Keratinocyte (primary cell): ENCODE measurements at regions not wholly inside any gene's neighbourhood (a gene's known extent, or its start where the extent isn't known, plus 50 kb on each side); places are given as distances from the start of the nearest gene placed in this dataset.

Experiments
- DNase-seq: peaks from one replicate; pipeline ENCODE4 v3.0.0-alpha.2; 2011; ENCODE audit warnings: low read depth, missing footprints, low spot score
- FAIRE-seq: peaks from 2 replicates; lab custom pipeline; 2011; peaks lifted over from hg19 to GRCh38; lab: Jason Lieb, UNC
- H2AFZ ChIP-seq: 2 replicates; pipeline ENCODE4 v1.6.0; 2012; ENCODE audit warnings: low read length, control low read depth, inconsistent platforms; ENCODE audit not compliant: control insufficient read depth
- H3K27ac ChIP-seq: 2 replicates; pipeline ENCODE4 v1.5.1; 2011; ENCODE audit warnings: low read length; ENCODE audit not compliant: control insufficient read depth, insufficient read depth
- H3K27me3 ChIP-seq: 3 replicates; pipeline ENCODE4 v1.6.0; 2011; ENCODE audit warnings: low read length; ENCODE audit not compliant: control insufficient read depth, insufficient read depth; ENCODE audit errors: extremely low read depth
- H3K36me3 ChIP-seq, 2 experiments: 2 replicates in 1 of 2; 3 replicates in 1 of 2; pipeline ENCODE4 v1.5.1; 2011; ENCODE audit warnings: low read length in 2 of 2, mild to moderate bottlenecking in 1 of 2; ENCODE audit not compliant: control insufficient read depth in 2 of 2, insufficient read depth in 2 of 2; ENCODE audit errors: extremely low read depth in 1 of 2
- H3K4me1 ChIP-seq: 3 replicates; pipeline ENCODE4 v1.5.1; 2011; ENCODE audit warnings: low read length; ENCODE audit not compliant: control insufficient read depth, insufficient read depth; ENCODE audit errors: extremely low read depth
- H3K4me2 ChIP-seq: 3 replicates; pipeline ENCODE4 v1.6.0; 2011; ENCODE audit warnings: low read depth, low read length; ENCODE audit not compliant: control insufficient read depth, insufficient read depth; ENCODE audit errors: extremely low read depth
- H3K4me3 ChIP-seq, 3 experiments: fragments of 200-600 bp in 1 of 3; sonication (generic) in 1 of 3; 2 replicates in 2 of 3; 3 replicates in 1 of 3; pipeline ENCODE4 v1.5.1; 2011 to 2016; ENCODE audit warnings: low read length in 3 of 3, mild to moderate bottlenecking in 3 of 3, control low read depth in 2 of 3, inconsistent platforms in 1 of 3, low read depth in 1 of 3, mixed read lengths in 1 of 3, mixed run types in 1 of 3, moderate library complexity in 1 of 3; ENCODE audit not compliant: control insufficient read depth in 2 of 3, insufficient read depth in 2 of 3; ENCODE audit errors: extremely low read depth in 1 of 3
- H3K79me2 ChIP-seq: 2 replicates; pipeline ENCODE4 v1.6.0; 2012; ENCODE audit warnings: low read length; ENCODE audit not compliant: control insufficient read depth, insufficient read depth
- H3K9ac ChIP-seq: 3 replicates; pipeline ENCODE4 v1.6.0; 2011; ENCODE audit warnings: low read length; ENCODE audit not compliant: control insufficient read depth, insufficient read depth; ENCODE audit errors: extremely low read depth
- H3K9me1 ChIP-seq: 3 replicates; pipeline ENCODE4 v1.6.0; 2011; ENCODE audit warnings: low read length; ENCODE audit not compliant: control insufficient read depth, insufficient read depth; ENCODE audit errors: extremely low read depth
- H3K9me3 ChIP-seq: 2 replicates; pipeline ENCODE4 v1.5.1; 2012; ENCODE audit warnings: low read depth, low read length; ENCODE audit not compliant: control insufficient read depth
- H4K20me1 ChIP-seq: 3 replicates; pipeline ENCODE4 v1.6.0; 2011; ENCODE audit warnings: low read length; ENCODE audit not compliant: control insufficient read depth, insufficient read depth; ENCODE audit errors: extremely low read depth
- CTCF ChIP-seq, 3 experiments: IDR thresholded peaks in 1 of 3; conservative IDR thresholded peaks in 1 of 3; optimal IDR thresholded peaks in 1 of 3; 2 replicates in 2 of 3; 3 replicates in 1 of 3; pipeline versions ENCODE3 to v1.5.1; 2011; ENCODE audit warnings: low read length in 3 of 3, mild to moderate bottlenecking in 3 of 3, moderate library complexity in 2 of 3, control low read depth in 1 of 3, inconsistent platforms in 1 of 3; ENCODE audit not compliant: insufficient read depth in 2 of 3; ENCODE audit errors: extremely low read depth in 1 of 3
- EZH2 ChIP-seq: IDR thresholded peaks from one replicate; pipeline ENCODE4 v1.6.1; 2012; ENCODE audit warnings: inconsistent platforms, mild to moderate bottlenecking, low read length, moderate library complexity
- dilution Hi-C: fragments of 300-500 bp; cut with MboI; formaldehyde crosslinking; loops from one replicate; pipeline ENCODE4 v1.7.0; 2020; ENCODE audit warnings: low sequenced_read_pairs; ENCODE audit not compliant: extremely low pct_ligation_motif_present

- Histone ChIP-seq H4K20me1 (no peaks in the 10 kb centered on the region), H2AFZ (no peak overlapping the region), H3K4me2 (no peak overlapping the region), H3K4me1 (no peaks in the 10 kb centered on the region), H3K27me3 (no peaks in the 10 kb centered on the region), H3K4me3 (no peak overlapping the region), H3K9ac (no peak overlapping the region), H3K36me3 (no peaks in the 10 kb centered on the region), H3K27ac (no peak overlapping the region), H3K79me2 (no peaks in the 10 kb centered on the region), H3K9me1 (no peaks in the 10 kb centered on the region), H3K9me3 (no peaks in the 10 kb centered on the region)
- no peak for FAIRE-seq
- dilution Hi-C loops: no loop called here
- DNase-seq: no peak
- TF ChIP-seq CTCF (optimal IDR thresholded peaks at IDR 0.05 in 1 of 3, IDR thresholded peaks at IDR 0.05 in 1 of 3, conservative IDR thresholded peaks at IDR 0.05 in 1 of 3; ENCODE audit: extremely low read depth in 1 of 3, insufficient read depth in 2 of 3, low read length in 3 of 3): no peak
- no peak for TF ChIP-seq EZH2
Measured at GRCh38 chr2:7940723-7941122, 741.1 kb upstream of the ID2 start.

DNA sequence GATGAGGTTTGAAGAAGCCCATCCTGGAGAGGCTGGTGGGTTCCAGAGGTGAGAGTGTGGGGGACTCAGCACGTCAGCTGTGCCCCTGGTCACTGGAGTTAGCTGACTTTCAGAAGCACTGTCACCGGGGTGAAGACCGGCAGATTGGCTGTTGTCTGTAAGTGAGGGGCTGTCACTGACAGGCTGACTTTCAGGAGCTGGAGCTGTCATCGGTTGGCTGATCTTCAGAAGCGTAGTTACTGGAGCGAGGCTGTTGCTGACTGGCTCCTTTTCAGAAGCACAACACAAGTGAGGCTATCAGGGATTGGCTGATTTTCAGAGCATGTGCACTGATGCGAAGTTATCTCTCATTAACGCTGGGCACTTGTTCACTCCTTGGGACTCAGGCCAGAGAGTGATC, 738.4 kb upstream of the ID2 start:
- no peak overlapping the region for H3K9ac ChIP-seq
- TF ChIP-seq CTCF (optimal IDR thresholded peaks at IDR 0.05 in 1 of 3, IDR thresholded peaks at IDR 0.05 in 1 of 3, conservative IDR thresholded peaks at IDR 0.05 in 1 of 3; ENCODE audit: extremely low read depth in 1 of 3, insufficient read depth in 2 of 3, low read length in 3 of 3) (no peak), EZH2 (no peak)
- no peaks in the 10 kb centered on the region for H3K36me3 ChIP-seq
- H3K4me1 ChIP-seq: no peaks in the 10 kb centered on the region
- no peak overlapping the region for H2AFZ ChIP-seq
- H3K9me1 ChIP-seq: no peaks in the 10 kb centered on the region
- no peak overlapping the region for H3K27ac ChIP-seq
- H3K4me3 ChIP-seq: no peak overlapping the region
- no peaks in the 10 kb centered on the region for H3K27me3 ChIP-seq
- FAIRE-seq (no peak), DNase-seq (no peak)
- dilution Hi-C loops: no loop called here
- H3K79me2 ChIP-seq: no peaks in the 10 kb centered on the region
- H3K4me2 ChIP-seq: no peak overlapping the region
- H4K20me1 ChIP-seq: no peaks in the 10 kb centered on the region
- H3K9me3 ChIP-seq: no peaks in the 10 kb centered on the region
